A204.1 (cell line): ENCODE measurements at regions not wholly inside any gene's neighbourhood (a gene's known extent, or its start where the extent isn't known, plus 50 kb on each side); places are given as distances from the start of the nearest gene placed in this dataset.

Experiments
- FAIRE-seq: peaks from 2 replicates; lab custom pipeline; 2012; peaks lifted over from hg19 to GRCh38; lab: Jason Lieb, UNC

DNA sequence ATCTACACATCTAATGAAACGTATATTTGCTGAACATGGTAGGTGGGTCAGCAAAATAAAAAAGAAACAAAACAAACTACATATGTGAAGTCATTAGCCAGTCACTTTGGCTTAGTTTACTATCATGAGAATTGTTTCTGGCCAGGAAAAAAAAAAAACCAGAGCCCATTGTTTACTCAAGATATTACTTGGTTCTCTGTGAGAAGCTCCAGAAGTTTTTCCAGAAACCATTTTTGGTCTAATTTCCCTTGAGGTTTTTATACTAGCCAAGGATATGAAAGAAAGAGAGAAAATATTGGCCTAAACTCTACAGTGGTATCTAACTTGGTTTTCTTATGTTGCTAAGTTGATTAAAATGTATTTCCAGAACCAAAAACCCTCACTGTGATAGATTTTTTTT lies 259.1 kb downstream of the PDHA2 start:
- FAIRE-seq, result no peak

DNA sequence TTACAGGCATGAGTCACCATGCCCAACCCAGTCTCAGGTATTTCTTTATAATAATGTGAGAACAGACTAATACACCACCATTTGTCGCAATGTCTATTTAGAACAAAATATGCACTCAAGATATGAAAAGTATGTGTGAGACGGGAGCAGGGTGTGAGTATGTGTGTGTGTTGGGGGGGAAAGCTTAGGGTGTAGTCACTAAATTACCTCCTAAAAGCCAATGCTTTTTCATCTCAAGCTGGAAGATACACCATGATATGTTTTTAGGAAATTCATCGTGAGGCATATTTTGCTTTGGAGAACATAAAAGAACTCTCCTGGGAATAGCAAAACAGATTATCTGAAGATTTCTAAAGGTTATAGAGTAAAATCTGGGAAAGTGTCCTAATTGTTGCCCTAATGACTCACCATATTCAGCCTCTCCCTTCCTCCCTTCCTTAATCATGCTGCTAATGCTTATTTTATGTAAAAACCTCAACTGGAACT lies 262.7 kb downstream of the PDHA2 start:
- FAIRE-seq, result no peak

DNA sequence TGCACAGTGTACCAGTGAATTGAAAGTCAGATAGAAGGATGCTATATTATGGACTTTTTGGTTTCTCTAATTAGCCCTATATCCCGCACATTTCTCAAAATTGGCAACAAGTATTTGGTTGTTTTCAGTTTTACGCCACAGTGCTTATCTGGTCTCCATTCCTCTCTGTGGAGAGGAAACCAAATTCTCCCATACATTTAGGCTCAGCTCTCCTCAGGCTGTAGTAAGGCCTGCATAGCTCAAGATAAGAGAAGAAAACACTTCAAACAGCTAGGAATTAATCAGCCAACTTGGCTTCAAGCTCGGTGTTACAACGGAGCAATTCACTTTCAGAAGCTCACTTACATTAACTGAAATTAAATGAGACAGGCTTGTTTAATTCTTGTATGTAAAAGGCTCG lies 263.2 kb downstream of the PDHA2 start:
- no peak for FAIRE-seq

DNA sequence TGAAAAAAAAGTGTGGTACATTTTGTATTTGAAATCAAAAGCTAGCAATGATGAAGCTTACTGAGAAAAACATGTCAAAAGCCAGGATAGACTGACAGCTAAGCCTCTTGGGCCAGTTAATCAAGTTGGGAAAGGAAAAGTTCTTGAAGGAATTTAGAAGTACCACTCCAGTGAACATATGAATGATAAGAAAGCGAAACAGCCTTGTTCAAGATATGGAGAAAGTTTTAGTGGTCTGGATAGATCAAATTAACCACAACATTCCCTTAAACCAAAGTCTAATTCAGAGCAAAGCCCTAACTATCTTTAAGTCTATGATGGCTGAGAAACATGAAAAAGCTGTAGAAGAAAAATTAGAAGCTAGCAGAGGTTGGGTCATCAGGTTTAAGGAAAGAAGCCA lies 268.3 kb downstream of the PDHA2 start:
- FAIRE-seq, result no peak

DNA sequence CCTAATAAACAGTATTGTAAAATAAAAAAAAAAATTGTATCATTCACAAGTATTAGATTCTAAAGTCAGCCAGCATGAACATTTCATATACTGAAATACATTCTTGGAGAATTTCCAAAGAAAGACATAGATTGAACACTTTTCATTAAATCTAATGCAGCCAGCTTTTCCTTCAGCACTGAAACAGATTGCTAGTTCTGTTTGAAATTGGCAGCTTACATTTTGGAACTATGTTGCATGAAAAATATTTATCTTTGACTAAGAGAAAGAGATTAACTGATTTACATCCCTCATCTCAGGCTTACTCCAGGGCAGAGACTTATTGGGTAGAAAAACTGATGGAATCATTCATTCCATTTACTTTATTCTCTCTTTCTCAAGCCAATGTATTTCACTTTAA lies 272.7 kb downstream of the PDHA2 start:
- no peak for FAIRE-seq

DNA sequence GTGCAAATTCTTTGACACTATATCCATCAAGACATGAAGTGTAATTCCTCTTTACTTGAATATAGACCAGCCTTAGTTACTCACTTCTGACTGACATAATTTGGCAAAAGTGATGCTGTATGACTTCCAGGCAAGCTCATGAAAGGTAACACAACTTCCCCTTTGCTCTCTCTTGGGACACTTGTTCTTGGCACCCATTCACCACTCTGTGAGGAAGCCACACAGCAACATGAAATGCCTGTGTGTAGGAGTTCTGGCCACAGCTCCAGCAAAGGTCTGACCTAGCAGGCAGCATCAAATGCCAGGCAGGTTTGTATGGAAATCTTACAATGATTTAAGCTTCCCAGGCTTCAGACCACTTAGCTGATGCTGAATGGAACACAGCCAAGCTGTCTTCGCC lies 280.3 kb downstream of the PDHA2 start:
- FAIRE-seq, result no peak

DNA sequence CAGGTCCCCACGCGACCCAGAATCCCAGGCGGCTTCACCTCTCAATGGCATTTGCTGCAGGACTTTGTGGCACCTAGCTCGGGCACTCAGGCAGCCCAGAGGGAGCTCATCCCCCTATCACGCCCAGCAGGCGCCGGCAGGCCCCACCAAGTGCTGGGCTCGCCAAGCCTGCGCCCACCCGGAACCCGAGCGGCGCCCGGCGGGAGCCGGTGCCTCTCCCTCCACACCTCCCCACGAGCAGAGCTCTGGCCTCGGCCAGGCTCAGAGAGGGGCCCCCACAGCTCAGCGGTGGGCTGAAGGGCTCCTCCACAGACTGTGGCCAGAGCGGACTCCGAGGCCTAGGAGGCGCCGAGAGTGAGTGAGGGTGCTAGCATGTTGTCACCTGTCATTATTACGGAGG lies 286.3 kb downstream of the PDHA2 start:
- FAIRE-seq, result no peak

DNA sequence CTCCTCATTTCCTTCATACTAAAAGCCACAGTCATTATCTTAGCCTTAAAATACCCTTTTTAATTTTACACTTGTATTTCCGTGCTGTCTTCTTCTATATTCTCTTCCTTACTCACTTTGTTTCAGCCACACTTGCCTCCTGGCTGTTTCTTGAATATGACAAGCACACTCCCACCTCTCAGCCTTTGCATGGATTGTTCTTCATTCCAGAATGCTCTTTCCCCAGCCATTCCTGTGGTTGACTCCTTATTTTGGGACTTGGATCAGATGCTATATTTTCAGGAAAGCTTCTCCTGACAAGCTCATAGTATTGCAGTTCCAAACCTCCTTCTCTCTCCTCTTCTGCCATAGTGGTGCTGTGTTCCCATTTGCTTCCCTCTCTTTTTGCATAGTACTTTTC lies 291.3 kb downstream of the PDHA2 start:
- no peak for FAIRE-seq

DNA sequence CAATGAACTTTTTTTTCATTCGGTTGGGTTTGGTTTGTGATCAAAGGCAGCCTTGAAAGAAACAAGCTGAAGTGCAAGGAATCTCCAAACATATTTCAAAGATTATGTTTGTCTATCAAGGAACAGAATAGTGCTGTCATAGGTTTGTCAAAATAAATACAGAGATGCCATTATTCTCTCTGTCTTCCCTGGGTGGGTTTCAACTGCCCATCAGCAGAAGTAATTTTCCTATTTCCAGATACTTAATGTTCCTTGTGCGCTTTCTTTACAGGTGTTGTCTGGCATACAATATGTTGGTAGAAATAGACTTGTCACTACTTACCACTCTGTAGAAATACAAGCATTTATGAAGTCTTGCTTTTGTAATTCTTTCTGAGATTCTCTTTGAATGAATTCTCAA lies 294.9 kb downstream of the PDHA2 start:
- no peak for FAIRE-seq

DNA sequence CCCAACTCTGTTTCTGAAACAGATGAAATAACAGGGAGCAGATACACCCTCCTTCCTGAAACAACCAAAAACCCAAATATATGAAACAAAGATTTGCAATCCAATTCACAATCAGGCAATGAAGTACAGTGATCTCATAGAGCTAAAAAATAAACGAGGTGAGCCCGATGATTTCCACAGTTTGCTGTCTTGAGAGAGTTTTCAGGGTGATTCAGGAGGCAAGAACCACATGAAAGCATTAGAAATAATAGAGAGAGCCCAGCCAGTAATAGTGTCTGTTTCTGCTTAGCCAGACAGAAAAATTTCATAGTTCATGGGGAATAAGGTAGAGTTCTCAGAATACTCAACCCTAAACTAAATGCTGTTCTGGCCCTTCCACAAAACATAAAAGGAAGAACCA lies 296.2 kb downstream of the PDHA2 start:
- FAIRE-seq, result no peak

DNA sequence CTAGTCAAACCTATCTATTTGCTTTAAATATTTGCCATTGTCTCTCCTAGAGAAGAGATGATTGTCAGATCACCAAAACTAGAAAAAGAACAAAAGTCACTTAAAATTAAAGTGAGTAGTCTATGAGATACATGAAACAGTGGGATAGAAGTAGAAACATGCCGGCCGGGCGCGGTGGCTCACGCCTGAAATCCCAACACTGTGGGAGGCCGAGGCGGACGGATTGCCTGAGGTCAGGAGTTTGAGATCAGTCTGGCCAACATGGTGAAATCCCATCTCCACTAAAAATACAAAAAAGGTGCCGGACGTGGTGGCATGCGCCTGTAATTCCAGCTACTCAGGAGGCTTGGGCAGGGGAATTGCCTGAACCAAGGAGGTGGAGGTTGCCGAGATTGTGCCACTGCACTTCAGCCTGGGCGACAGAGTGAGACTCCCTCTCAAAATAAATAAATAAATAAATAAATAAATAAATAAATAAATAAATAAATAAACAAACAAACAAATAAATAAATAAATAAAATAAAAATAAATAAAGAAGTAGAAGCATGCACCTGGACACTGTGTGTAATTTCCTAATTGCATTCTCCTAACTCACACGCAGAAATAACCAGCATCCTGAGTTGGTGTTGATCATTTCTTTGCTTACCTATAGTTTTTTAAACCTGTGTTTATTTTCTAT lies 299.5 kb downstream of the PDHA2 start:
- no peak for FAIRE-seq

DNA sequence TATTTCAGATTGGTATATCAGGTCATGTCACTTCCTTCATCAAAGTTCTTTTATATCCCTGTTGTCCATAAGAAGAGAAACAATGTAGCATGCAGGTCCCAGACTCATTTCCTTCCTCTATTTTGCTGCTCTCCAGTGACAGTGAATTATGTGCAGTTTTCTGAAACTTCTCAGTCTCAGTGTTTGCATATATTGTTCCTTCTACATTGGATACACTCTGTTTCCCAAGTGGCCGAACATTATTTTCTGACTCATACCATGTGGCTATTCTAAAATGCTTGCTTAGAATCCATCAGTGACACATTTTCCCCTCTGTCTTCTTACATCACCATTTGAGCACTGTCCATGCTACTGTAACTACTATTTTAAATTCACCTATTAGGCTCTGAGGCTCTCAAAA lies 305.7 kb downstream of the PDHA2 start:
- no peak for FAIRE-seq

DNA sequence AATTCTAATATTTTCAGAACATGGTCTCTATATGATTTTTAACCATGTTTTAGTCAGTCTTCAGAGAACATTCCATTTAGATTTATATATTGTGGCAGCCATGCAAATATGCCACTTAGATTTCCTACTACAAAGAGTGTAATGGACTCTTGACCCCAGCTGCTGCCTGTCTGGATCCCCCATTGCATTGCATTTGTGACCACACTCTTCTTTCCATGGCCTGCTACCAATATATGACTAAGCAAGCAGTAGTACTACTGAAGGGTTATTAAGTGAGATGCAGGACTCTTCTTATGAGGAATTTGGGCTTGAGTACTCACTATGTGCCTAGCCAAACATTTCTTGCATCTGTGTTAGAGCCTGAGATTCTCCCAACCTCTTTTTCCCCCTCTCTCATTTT lies 306.8 kb downstream of the PDHA2 start:
- no peak for FAIRE-seq

DNA sequence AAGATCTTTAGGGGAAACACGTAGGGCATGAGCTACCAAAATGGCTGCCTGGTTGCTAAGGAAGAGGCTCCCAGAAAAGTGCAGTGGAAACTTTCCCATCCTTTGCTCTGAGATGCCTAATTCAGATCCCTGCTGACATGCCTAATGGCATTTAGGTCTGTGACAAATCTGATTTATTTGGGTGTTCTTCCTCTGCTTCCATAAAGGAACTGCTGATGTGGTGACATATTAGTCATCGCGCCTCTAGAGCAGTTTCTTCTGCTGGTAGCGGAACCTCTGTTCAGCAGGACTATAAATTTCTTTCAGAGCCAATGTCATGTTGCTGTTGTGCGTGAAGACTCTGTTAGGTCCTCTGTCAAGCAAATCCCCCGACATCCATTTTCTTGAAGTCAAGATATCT lies 310.0 kb downstream of the PDHA2 start:
- FAIRE-seq, result no peak

DNA sequence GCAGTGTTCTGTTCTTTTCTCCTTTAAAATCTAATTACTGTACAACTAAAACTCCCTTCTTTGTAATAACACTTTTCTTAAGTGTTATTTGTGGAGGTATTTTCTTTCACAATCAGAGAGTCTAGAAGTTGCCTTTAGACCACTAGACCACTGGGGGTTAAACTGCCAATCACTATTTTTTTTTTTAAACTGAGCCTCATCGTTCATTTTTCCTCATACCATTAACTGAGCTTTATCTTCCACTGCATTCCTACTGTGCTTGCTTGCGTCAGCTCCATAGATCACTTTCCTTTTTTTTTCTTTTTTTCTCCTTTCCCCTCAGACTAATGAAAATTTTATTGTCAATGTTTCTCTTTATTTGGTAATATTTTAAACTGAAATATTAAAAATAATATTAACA lies 310.6 kb downstream of the PDHA2 start:
- FAIRE-seq, result no peak

DNA sequence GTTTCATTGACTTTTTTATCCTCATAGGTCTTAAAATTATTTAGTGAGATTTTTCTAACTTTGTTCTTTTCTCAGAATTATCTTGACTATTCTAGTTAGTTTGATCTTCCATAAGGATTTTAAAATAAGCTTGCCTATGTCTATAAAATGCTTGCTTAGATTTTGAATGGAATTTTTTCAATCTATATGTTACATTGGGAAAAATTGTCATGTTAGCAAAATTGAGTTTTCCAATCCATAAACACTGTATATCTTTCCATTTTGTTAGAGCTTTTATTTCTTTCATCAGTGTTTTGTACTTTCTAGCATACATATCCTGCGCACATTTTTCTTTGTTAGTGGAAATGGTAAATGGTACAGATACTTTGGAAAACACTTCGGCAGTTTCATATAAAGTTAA lies 312.9 kb downstream of the PDHA2 start:
- FAIRE-seq, result peak; percentile 51

DNA sequence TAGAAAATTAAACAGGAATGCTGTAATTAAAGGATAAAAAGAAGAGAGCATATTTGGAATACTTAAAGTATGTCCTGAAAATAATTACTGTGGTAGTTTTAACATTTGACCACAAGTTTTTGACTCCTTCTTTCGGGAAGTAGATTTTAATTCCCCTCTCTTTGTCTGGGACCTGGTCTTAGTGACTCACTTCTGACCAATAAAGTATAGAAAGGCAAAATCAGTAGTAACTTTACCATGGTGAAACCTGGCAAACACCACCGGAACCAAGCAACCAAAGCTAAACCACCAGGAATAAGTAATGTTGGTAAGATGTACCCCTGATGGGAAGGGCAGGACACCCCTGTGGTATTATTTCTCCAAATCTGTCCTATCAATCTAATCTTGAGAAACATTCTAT lies 314.8 kb downstream of the PDHA2 start:
- FAIRE-seq, result no peak

DNA sequence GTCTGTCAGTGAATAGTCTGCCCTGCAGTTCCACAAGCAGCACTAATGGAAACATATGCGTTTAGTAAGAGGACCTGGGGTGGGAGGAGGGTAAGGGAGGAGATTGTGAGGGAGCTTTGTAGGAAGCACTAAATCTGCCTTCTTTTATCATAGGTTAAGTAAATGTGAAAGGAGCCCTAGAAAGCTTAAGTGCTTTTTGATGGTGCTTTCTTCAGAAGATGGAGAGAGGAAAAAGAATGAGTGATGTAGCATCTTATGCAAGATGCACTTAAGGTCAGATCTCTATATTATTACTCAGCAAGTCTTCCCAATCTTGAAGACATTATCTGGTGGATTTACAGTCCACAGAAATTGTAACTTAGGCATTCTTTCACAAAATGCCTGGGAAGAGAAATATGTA lies 322.7 kb downstream of the PDHA2 start:
- no peak for FAIRE-seq

DNA sequence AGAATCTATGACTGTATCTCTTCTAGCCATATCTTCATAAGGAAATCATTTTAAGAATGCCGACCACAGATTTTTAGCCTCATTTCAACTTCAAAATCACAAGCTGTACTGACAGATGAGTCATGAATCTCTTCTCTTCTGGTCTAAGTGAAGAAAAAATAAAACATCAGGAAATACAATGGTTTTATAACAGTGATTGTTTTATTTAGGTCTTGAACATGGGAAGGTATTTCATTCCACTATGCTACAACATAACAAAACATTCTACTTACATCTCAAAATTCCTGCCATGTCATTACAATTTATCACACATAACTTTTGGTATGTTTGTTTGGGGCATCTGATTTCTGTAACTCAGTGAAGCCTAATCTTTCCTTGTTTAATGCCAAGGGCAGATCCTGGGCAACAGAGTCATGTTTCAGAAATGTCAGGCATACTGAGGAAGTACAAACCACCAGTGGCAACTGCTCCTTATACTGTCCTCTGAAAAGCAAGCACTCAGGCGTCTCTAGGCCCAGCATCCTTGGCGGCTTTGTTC lies 325.0 kb downstream of the PDHA2 start:
- FAIRE-seq, result no peak

DNA sequence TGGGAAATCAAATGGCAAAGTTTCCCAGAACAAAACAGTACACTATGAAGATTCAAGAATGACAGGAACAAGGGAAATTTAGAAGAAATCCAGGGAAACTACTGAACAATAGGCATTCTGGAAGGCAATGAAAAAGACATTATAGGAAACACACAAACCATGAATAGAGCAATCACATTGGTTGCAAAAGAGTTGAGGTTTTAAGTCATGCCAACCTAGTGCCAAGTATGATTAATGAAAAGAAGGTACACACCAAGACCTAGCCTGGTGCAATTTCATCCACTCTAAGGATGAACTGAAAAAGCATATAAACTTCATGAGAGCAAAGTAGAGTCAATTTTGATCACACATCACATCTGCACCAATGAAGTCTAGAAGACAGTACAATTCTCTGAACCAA lies 326.9 kb downstream of the PDHA2 start:
- FAIRE-seq, result no peak

DNA sequence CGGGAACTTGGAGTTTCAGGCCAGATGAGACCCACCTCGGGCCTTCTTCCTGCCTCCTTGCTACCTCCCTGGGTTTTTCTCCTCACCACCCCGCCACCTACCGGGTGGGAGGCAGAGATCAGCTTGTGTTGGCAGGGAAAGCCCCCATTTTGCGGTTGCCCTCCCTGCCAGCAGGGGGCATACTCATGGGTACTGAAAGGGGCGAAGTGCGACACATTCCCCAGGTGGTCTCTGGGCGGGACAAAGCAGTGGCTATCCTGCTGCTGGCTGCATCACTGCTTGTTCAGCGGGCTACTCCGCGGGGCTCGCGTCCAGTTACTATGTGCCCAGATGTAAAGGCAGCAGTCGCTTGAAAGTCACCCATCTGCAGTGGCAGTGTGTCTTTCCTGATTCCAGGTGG lies 330.3 kb downstream of the PDHA2 start:
- FAIRE-seq, result no peak

DNA sequence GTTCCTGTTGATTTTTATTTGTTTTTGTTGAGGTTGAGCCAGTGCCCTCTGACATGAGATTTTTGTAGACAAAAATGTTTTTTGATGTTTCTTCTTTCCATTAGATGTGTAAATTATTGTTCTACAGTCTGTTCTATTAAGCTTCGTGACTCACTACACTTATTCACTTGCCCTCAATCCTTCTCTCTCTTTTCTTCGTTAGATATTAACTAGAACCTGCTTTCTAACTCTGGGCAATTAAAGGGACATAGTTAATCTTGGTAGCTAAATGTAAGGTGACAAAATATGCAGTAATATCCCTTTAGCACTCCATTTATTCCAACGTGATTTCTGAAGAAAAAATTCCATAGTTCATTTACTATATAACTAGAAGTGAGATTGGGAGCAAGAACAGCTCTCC lies 333.9 kb downstream of the PDHA2 start:
- no peak for FAIRE-seq

DNA sequence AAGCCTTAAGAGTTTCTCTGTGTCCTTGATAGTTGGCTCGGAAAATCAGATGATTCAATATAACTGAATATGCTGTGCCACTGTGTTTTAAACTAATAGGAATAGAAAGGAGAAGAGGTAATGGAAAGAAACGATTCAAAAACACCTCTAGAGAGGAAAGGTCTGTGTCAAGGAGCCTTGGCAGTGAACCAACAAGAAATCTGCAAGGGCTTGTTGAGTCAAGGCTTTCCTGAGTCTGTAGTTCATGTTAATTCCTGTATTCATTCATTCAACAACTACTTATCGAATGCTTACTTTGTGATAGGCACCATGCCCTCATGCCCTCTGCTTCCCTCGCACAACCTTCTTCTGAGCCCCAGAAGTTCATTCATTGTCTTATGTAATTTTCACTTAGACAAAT lies 336.0 kb downstream of the PDHA2 start:
- FAIRE-seq, result no peak

DNA sequence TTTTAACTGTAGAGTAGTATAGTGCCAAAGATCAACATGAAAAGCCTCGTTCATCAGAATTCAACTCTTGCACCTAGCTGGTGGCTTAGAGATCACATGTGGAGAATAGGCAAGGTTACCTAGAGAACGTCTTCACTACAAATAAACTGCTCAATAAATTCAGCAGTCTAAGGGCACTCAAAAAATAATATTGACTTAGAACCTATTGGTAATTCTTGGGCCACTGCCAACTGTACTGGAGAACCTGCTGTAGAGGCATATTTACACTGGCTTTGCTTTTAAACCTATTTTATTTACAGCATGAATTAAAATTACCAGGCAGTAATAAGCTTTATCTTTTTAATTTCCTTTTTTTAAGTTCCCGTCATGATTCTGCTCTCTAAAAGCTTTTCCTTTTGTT lies 343.7 kb downstream of the PDHA2 start:
- FAIRE-seq, result no peak

DNA sequence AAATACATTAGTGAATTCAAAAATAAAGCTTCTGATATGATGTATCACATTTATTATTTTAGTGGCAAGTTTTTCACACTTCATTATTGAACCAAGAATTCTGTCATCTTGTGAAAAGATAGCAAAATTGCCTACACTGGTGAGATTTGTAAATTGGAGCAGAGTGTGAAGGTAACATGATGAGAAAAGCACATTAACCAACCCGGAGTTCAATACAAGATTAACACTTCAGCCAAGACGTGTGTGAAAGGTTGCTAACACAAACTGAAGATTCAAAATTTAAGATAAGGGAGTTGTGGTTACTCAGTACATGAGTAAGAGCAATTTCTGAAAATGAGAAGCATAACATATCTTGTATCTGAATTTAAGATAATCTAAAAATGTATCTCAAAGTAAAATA lies 346.7 kb downstream of the PDHA2 start:
- no peak for FAIRE-seq
